OCI-LY7 (cell line): ENCODE measurements at regions not wholly inside any gene's neighbourhood (a gene's known extent, or its start where the extent isn't known, plus 50 kb on each side); places are given as distances from the start of the nearest gene placed in this dataset.

Experiments
- EZH2phosphoT487 ChIP-seq: fragments of 200-600 bp; sonication (generic); IDR thresholded peaks from 2 replicates; pipeline ENCODE4 v1.6.1; 2018; ENCODE audit warnings: low read depth, borderline replicate concordance, mild to moderate bottlenecking, mixed run types, antibody characterized with exemption, low read length, moderate library complexity, mixed read lengths
- TF ChIP-seq, protein P1 (sequence below): fragments of 200-600 bp; sonication (generic); conservative IDR thresholded peaks from 2 replicates; pipeline ENCODE4 v1.5.1; 2014; ENCODE audit warnings: mild to moderate bottlenecking, antibody characterized with exemption, low read length, moderate library complexity, mixed read lengths

DNA sequence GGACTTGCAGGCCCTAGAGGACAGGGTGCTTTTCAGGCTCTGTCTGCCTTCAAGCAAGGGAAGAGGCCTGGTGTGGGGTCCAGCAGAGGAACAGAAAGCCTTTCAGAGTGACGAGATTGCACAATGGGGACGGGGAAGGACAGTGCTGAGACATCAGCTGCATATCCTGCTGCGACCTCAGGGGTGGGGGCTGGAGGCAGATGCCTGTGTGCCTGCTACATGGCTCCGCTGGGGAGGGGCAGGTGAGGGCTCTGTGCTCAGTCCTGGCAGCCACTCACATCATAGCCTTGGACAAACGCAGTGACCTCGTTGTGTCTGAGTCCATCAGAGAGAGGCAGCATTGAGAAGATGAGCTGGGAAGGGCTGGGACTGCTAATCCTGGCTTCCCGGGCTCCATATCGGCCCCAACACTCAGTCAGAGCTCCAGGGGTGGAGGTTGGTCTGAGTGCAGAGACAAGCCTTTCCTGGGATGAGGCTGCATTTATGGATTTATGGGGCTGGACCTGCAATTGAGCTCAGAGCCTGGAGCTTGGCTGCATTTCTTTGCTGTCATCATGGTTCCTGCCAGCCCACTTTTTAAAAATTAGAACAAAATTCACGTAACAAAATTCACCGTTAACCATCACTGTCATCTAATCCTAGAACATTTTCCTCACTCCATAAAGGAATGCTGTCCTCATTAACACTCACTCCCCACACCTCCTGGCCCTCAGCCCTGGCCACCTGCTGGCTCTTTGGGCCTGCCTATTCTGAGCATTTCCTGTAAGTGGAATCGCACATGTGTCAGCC is 196.9 kb upstream of the SLC24A3 start:
- TF ChIP-seq, protein P1, sequence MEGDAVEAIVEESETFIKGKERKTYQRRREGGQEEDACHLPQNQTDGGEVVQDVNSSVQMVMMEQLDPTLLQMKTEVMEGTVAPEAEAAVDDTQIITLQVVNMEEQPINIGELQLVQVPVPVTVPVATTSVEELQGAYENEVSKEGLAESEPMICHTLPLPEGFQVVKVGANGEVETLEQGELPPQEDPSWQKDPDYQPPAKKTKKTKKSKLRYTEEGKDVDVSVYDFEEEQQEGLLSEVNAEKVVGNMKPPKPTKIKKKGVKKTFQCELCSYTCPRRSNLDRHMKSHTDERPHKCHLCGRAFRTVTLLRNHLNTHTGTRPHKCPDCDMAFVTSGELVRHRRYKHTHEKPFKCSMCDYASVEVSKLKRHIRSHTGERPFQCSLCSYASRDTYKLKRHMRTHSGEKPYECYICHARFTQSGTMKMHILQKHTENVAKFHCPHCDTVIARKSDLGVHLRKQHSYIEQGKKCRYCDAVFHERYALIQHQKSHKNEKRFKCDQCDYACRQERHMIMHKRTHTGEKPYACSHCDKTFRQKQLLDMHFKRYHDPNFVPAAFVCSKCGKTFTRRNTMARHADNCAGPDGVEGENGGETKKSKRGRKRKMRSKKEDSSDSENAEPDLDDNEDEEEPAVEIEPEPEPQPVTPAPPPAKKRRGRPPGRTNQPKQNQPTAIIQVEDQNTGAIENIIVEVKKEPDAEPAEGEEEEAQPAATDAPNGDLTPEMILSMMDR = no peak
- no peak for TF ChIP-seq EZH2phosphoT487
